Skeletal muscle satellite cell (primary cell): ENCODE measurements at regions not wholly inside any gene's neighbourhood (a gene's known extent, or its start where the extent isn't known, plus 50 kb on each side); places are given as distances from the start of the nearest gene placed in this dataset.
"Not testable (repeated sequence)": the region's sequence is repeated elsewhere in the genome, so short reads cannot be mapped to it uniquely, and the experiment has no call there.

Experiments used
- H3K27me3 ChIP-seq: 2 replicates; pipeline ENCODE4 v1.7.0; 2013; ENCODE audit warnings: low read length; ENCODE audit not compliant: control insufficient read depth, insufficient read depth
- H3K36me3 ChIP-seq: 2 replicates; pipeline ENCODE4 v1.7.0; 2013; ENCODE audit warnings: mild to moderate bottlenecking, control low read depth, low read length; ENCODE audit not compliant: insufficient read depth
- H3K4me1 ChIP-seq: 2 replicates; pipeline ENCODE4 v1.7.0; 2013; ENCODE audit warnings: low read length; ENCODE audit not compliant: control insufficient read depth, insufficient read depth
- H3K4me2 ChIP-seq: 2 replicates; pipeline ENCODE4 v1.7.0; 2013; ENCODE audit warnings: mild to moderate bottlenecking, low read length
- H3K4me3 ChIP-seq: 2 replicates; pipeline ENCODE4 v1.7.0; 2013; ENCODE audit warnings: low read length
- H3K9ac ChIP-seq: 2 replicates; pipeline ENCODE4 v1.7.0; 2013; ENCODE audit warnings: mild to moderate bottlenecking, low read depth, low read length, moderate library complexity
- H3K9me3 ChIP-seq: replicated peaks from 2 replicates; pipeline ENCODE4 v1.7.0; 2013; ENCODE audit warnings: mild to moderate bottlenecking, control low read depth, low read length

- Histone ChIP-seq H3K36me3 (no peaks in the 10 kb centered on the region), H3K4me2 (no peak overlapping the region), H3K27me3 (no peaks in the 10 kb centered on the region), H3K4me1 (no peaks in the 10 kb centered on the region), H3K4me3 (no peak overlapping the region), H3K9ac (no peak overlapping the region), H3K9me3 (peaks cover 4% of the 10 kb centered on the region)
Measured at GRCh38 chr14:41549821-41550607, 56.7 kb upstream of the LRFN5 start.

- Histone ChIP-seq H3K9ac (no peak overlapping the region), H3K36me3 (no peaks in the 10 kb centered on the region), H3K4me1 (no peaks in the 10 kb centered on the region), H3K9me3 (peaks cover 4% of the 10 kb centered on the region), H3K4me3 (no peak overlapping the region), H3K4me2 (no peak overlapping the region), H3K27me3 (no peaks in the 10 kb centered on the region)
Measured at GRCh38 chr14:41549282-41549681, 57.4 kb upstream of the LRFN5 start.

GRCh38 chr14:41548666-41549065 is 58.0 kb upstream of the LRFN5 start:
- no peaks in the 10 kb centered on the region for H3K36me3 ChIP-seq
- no peaks in the 10 kb centered on the region for H3K4me1 ChIP-seq
- H3K9me3 ChIP-seq: peaks cover 4% of the 10 kb centered on the region
- H3K4me3 ChIP-seq: no peak overlapping the region
- H3K9ac ChIP-seq: no peak overlapping the region
- no peaks in the 10 kb centered on the region for H3K27me3 ChIP-seq
- no peak overlapping the region for H3K4me2 ChIP-seq

GRCh38 chr14:41541333-41541732 is 65.3 kb upstream of the LRFN5 start:
- Histone ChIP-seq H3K9ac (no peak overlapping the region), H3K9me3 (peaks cover 6% of the 10 kb centered on the region), H3K4me1 (no peaks in the 10 kb centered on the region), H3K4me2 (no peak overlapping the region), H3K36me3 (no peaks in the 10 kb centered on the region), H3K4me3 (no peak overlapping the region), H3K27me3 (no peaks in the 10 kb centered on the region)

- H3K4me1 ChIP-seq: no peaks in the 10 kb centered on the region
- H3K27me3 ChIP-seq: no peaks in the 10 kb centered on the region
- H3K9ac ChIP-seq: no peak overlapping the region
- no peaks in the 10 kb centered on the region for H3K36me3 ChIP-seq
- no peak overlapping the region for H3K4me3 ChIP-seq
- no peak overlapping the region for H3K4me2 ChIP-seq
- no peaks in the 10 kb centered on the region for H3K9me3 ChIP-seq
Measured at GRCh38 chr14:41532255-41532654, 74.4 kb upstream of the LRFN5 start.

GRCh38 chr14:41521891-41522290 is 84.8 kb upstream of the LRFN5 start:
- no peaks in the 10 kb centered on the region for H3K9me3 ChIP-seq
- H3K4me2 ChIP-seq: no peak overlapping the region
- no peaks in the 10 kb centered on the region for H3K4me1 ChIP-seq
- H3K4me3 ChIP-seq: no peak overlapping the region
- no peak overlapping the region for H3K9ac ChIP-seq
- H3K27me3 ChIP-seq: no peaks in the 10 kb centered on the region
- H3K36me3 ChIP-seq: no peaks in the 10 kb centered on the region

GRCh38 chr14:41518030-41518429 is 88.6 kb upstream of the LRFN5 start:
- H3K4me1 ChIP-seq, H3K4me3 ChIP-seq, H3K27me3 ChIP-seq, H3K36me3 ChIP-seq, H3K9ac ChIP-seq, H3K9me3 ChIP-seq, H3K4me2 ChIP-seq: not testable (repeated sequence)

GRCh38 chr14:41506552-41506951 is 100.1 kb upstream of the LRFN5 start:
- Histone ChIP-seq H3K9ac (no peak overlapping the region), H3K27me3 (no peaks in the 10 kb centered on the region), H3K36me3 (no peaks in the 10 kb centered on the region), H3K4me2 (no peak overlapping the region), H3K4me3 (no peak overlapping the region), H3K4me1 (no peaks in the 10 kb centered on the region), H3K9me3 (peaks cover 10% of the 10 kb centered on the region)

- Histone ChIP-seq H3K4me1 (no peaks in the 10 kb centered on the region), H3K27me3 (no peaks in the 10 kb centered on the region), H3K4me2 (no peak overlapping the region), H3K9me3 (peaks cover 10% of the 10 kb centered on the region), H3K4me3 (no peak overlapping the region), H3K36me3 (no peaks in the 10 kb centered on the region), H3K9ac (no peak overlapping the region)
Measured at GRCh38 chr14:41505491-41505890, 101.2 kb upstream of the LRFN5 start.

GRCh38 chr14:41498959-41499358 is 107.7 kb upstream of the LRFN5 start:
- H3K4me1 ChIP-seq: no peaks in the 10 kb centered on the region
- H3K9me3 ChIP-seq: no peaks in the 10 kb centered on the region
- no peak overlapping the region for H3K4me2 ChIP-seq
- no peak overlapping the region for H3K9ac ChIP-seq
- no peaks in the 10 kb centered on the region for H3K27me3 ChIP-seq
- H3K36me3 ChIP-seq: no peaks in the 10 kb centered on the region
- no peak overlapping the region for H3K4me3 ChIP-seq

- Histone ChIP-seq H3K9ac (no peak overlapping the region), H3K4me1 (no peaks in the 10 kb centered on the region), H3K4me3 (no peak overlapping the region), H3K36me3 (no peaks in the 10 kb centered on the region), H3K4me2 (no peak overlapping the region), H3K27me3 (no peaks in the 10 kb centered on the region), H3K9me3 (no peaks in the 10 kb centered on the region)
Measured at GRCh38 chr14:41490323-41490722, 116.4 kb upstream of the LRFN5 start.

- H3K4me2 ChIP-seq: no peak overlapping the region
- H3K4me3 ChIP-seq: no peak overlapping the region
- H3K27me3 ChIP-seq: no peaks in the 10 kb centered on the region
- no peaks in the 10 kb centered on the region for H3K36me3 ChIP-seq
- H3K9me3 ChIP-seq: no peaks in the 10 kb centered on the region
- no peak overlapping the region for H3K9ac ChIP-seq
- no peaks in the 10 kb centered on the region for H3K4me1 ChIP-seq
Measured at GRCh38 chr14:41489315-41489972, 117.2 kb upstream of the LRFN5 start.
